GM21447 (cell line): ENCODE measurements at regions not wholly inside any gene's neighbourhood (a gene's known extent, or its start where the extent isn't known, plus 50 kb on each side); places are given as distances from the start of the nearest gene placed in this dataset.
A peak's percentile ranks its signal among the peaks of the same experiment; 100 is the strongest.

Source experiments
- ATAC-seq: cut with Tn5 transposase; IDR thresholded peaks from one replicate; pipeline ENCODE4 v1.9.1; 2021; ENCODE audit not compliant: unreplicated experiment

GRCh38 chr9:84123648-84124406 lies 143.2 kb downstream of the RMI1 start:
- peak; percentile 95 for ATAC-seq

DNA sequence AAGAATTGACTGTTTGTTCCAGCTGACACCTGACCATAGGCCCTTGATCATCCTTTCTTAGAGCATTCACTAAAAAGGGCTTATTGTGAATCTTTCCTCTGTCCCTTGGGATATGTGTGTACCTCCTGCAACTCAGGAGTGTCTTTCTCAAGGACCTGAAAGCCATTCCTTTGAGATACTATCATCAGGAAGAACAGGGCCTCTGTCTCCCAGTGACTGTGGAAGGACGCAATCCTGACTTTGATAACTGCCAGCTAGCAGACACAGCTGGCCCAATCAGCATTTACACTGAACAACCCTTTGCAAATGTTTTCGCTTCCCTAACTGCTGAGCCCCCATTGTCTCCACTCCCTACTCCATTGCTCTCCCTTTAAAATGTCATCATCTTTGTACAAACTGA lies 144.4 kb downstream of the RMI1 start:
- no peak for ATAC-seq

GRCh38 chr9:84129529-84129928 lies 148.9 kb downstream of the RMI1 start:
- ATAC-seq: no peak

GRCh38 chr9:84136119-84136868 lies 155.7 kb downstream of the RMI1 start:
- ATAC-seq: no peak

DNA sequence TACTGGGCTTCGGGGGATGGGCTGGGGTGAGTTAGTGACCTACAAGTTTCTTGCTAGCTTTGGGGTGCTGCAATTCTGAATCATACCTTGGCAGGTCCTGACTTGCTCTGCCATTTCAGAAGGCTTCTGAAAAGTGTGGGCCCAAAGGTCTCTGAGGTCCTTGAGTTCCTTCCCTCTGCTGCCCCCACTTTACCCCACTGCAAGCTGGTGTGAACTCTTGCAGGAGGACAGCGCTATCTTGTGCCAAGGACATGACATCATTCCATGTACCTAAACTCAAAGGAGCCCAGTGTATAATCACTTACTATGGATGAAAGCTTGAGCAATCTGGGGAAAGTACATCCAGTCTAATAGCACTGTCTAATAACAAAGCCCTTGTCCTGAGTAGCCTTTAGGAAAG lies 157.4 kb downstream of the RMI1 start:
- ATAC-seq: no peak

- no peak for ATAC-seq
Observed at GRCh38 chr9:84138541-84138940, 157.9 kb downstream of the RMI1 start.

DNA sequence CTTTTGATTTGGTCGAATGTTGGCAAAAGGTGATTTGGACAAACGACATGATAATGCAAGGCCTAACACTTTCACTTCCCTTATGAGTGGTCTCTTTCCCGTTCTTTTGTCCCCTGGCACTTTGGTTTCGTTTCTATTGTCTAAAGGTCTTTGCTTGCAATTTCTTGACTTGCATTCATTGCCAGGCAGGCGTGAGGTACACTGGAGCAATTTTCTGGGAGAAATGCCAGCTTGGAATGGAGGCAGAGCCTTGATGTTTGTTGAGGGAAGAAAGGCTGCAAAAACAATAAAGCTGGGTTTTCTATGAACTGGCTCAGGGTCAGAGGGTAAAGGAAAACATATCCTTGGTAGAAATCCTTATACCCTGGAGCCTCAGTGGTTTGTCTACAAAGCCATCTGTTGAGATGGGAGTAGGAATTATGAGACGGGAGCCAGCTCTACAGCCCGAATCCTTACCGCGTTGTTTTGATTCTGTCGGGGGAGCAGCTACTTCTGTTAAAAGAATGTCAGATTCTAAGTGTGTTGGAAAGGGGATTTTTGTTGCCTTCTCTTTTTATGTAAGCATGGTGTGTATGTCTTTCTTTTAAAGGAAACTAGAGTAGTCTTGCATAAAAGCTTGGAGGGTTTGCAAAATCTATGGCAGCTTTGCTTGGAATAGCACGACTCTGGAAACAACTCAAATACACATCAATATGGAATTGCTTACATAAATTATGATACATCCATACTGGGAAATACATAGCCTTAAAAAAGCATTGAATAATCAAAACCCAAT lies 158.9 kb downstream of the RMI1 start:
- ATAC-seq: no peak

DNA sequence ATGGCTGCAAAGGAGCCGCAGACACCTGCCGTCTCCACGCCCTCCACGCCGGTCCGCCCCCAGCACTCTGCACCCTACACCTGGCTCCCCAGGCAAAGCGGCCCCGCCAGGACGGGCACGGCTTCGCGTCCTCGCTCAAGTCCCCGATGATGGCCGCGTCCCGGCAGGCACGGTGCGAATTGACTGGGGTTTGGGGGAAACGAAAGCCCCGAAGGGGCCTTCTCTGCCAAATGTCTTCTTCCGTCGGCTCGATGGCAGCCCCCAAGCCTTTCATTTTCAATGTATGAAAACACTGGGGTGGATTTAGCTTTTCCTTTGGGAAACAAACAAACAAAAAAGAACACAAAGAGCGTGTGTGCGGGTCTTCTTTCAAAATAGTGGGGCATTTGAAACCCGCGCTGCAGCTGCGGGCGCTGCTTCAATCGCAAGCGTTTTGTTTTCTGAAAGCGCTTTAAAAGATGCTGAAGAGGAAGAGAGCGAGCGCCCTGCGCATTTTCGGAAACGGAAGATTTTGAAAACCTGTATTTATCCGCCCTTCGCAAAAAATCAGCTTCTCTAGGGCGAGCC lies 160.0 kb downstream of the RMI1 start:
- no peak for ATAC-seq

DNA sequence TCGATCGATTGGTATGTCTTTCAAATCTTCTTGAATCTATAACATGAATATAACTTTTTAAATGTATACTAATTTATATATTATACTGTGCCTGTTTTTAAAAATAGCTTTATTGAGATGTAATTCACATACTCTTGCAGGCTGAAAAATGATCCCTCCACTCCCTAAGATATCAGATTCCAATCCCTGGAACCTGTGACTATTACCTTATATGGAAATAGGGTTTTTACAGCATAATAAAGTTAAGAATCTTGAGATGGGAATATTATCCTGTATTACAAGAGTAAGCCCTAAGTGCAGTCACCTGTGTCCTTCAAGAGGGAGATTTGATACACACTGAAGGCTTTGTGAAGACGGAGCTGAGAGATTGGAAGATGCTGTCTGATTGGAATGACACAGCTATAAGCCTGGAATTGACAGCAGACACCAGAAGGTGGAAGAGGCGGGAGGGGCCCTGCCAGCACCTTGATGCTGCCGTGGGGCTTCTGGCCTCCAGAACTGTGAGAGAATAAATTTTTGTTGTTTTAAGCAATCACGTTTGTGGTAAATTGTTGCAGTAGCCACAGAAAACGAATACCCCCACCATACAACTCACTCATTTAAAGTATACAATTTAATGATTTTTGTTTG lies 161.3 kb downstream of the RMI1 start:
- ATAC-seq: no peak

DNA sequence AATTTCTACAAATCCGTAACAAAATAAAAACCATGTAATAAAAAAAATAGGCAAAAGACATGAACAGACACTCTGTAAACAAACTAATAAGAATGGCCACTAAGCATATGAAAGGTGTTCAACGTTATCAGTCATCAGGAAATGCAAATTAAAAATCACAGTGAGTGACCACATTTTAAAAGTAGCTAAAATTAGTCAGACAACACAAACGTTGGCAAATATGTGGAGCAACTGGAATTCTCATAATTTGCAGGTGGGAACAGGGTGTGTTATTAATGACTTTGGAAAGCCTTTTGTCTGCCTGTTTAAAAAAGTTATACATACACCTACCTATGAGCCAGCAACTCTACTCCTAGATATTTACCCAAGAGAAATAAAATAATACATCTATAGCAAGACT lies 164.4 kb downstream of the RMI1 start:
- no peak for ATAC-seq

- ATAC-seq: no peak
Observed at GRCh38 chr9:84145780-84146179, 165.2 kb downstream of the RMI1 start.

- no peak for ATAC-seq
Observed at GRCh38 chr9:84146893-84147710, 166.5 kb downstream of the RMI1 start.

- no peak for ATAC-seq
Observed at GRCh38 chr9:84151236-84151635, 170.6 kb downstream of the RMI1 start.

- no peak for ATAC-seq
Observed at GRCh38 chr9:84151640-84152039, 171.0 kb downstream of the RMI1 start.

DNA sequence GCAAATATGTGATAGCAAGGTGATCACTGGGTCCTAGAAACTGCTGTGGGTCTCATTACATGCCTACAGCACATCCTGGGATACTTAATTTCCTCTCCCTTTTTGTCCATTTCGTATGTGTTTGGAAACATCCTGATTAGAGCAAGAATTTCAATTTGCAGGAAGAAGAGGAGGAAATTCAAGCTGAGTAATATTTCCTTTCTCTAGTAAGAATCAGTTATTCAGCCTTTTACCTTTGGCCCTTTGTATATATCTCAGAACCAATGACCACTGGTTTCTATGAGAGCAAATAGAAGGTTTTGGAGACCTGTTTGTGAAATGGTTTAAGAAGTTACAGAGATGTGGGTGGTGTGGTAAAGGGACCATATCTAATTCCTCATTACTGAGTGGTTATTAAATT lies 171.6 kb downstream of the RMI1 start:
- no peak for ATAC-seq

GRCh38 chr9:84153885-84154284 lies 173.3 kb downstream of the RMI1 start:
- no peak for ATAC-seq

DNA sequence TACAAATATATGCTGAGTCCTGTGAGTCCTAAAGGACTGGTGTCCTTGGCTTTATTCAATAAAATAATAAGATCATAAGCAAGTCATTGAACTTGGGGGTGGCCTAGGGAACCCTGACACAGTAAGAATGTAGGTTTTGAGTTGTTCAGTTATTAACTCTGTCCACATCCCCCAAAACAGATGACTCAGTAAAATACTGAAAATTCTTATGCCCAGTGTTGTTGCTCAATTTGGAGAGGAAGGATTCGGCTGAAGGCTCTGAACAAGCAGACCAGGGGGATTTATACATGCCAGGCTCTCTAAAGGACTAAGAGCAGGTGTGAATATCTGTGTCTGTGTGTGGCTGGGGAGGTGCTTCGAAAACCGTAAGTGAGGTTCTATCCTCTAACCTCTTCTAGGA lies 173.7 kb downstream of the RMI1 start:
- ATAC-seq: no peak

DNA sequence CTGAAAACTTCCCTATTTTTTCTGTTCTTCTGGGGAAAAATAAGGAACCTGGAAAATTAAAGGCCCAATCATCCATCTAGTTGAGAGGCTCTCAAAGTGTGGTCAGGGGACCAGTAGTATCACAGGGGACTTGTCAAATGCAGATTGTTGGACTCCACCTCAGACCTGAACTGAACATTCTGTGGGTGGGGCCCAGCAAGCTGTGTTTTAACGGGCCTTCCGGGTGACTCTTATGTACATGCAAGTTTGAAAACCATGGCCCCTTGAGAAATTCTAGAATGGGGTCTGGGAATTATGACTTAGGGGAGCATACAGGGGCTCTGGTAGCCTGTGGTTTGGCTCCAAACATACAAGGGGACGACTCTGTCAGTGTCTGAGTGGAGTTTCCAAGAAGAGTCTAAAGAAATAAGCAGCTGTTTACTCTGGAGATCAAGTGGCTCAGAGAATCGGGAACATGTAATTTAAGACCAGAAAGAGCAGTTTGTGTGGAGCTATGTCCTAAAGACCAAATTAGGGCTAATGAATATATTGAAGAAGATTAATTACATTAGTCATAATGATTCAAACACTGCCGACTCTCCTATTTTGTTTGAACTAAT lies 177.4 kb downstream of the SLC28A3 start:
- ATAC-seq: no peak

DNA sequence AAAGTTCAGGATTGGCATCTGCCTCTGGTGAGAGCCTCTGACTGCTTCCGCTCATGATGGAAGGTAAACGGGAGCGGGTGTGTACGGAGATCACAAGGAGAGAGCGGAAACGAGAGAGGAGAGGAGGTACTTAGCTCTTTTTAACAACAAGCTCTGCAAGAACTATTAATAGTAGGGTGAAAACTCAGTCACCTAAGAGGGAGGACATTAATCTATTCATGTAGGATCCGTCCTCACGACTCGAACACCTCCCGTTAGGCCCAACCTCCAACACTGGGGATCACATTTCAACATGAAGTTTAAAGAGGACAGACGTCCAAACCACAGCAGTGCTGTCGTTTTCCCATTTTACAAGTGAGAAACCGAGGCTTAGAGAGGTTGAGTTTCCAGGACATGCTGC lies 173.7 kb downstream of the SLC28A3 start:
- no peak for ATAC-seq

DNA sequence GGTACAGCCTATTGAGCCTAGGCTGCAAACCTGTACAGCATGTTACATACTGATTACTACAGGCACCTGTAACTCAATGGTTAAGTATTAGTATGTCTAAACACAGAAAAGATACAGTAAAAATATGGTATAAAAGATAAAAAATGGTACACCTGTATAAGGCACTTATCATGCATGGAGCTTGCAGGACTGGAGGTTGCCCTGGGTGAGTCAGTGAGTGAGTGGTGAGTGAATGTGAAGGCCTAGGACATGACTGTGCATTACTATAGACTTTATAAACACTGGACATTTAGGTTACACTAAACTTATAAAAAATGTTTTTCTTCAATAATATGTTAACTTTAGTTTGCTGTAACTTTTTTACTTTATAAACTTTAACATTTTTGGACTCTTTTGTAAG lies 171.3 kb downstream of the SLC28A3 start:
- no peak for ATAC-seq
